SK-N-MC (cell line): ENCODE measurements at regions not wholly inside any gene's neighbourhood (a gene's known extent, or its start where the extent isn't known, plus 50 kb on each side); places are given as distances from the start of the nearest gene placed in this dataset.

Experiments
- FOXP2 ChIP-seq: optimal IDR thresholded peaks from 2 replicates; pipeline ENCODE3; 2011; ENCODE audit warnings: mild to moderate bottlenecking, moderate library complexity; ENCODE audit not compliant: insufficient read depth; ENCODE audit errors: extremely low read length, control extremely low read depth
- POLR2AphosphoS5 ChIP-seq: IDR thresholded peaks from 2 replicates; pipeline ENCODE4 v1.6.1; 2012; ENCODE audit warnings: mild to moderate bottlenecking, low read depth, low read length, borderline replicate concordance

DNA sequence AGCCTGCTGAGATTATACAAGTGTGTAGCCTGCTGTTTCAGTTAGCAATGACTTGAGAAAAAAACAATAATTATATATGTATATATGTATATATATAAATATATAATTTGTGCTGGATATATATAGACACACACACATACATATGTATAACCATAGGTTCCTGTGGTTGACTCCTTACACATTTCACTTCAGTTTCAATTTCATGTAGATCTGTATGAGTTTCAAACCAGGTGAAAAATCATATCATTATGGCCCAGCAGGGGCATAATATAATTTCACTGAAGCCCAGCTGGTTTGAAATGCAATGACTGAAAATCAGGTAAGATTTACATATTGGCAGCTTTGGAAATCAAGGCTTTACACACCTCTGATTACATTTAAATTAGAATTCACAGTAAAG is 690.4 kb upstream of the CDH18 start:
- TF ChIP-seq POLR2AphosphoS5: no peak
- no peak for TF ChIP-seq FOXP2
